Liver (tissue), 8 donors: ENCODE measurements at regions not wholly inside any gene's neighbourhood (a gene's known extent, or its start where the extent isn't known, plus 50 kb on each side); places are given as distances from the start of the nearest gene placed in this dataset.
"Not testable (repeated sequence)": the region's sequence is repeated elsewhere in the genome, so short reads cannot be mapped to it uniquely, and the experiment has no call there.

Experiments
- DNase-seq: peaks from one replicate; pipeline ENCODE4 v3.0.0-alpha.2; 2017; ENCODE audit warnings: low spot score
- H3K27ac ChIP-seq, 2 donors: one replicate each; pipeline ENCODE4 v1.7.0; 2013; ENCODE audit warnings: inconsistent platforms in 2 of 2, low read length in 2 of 2, control low read depth in 1 of 2, low read depth in 1 of 2, mild to moderate bottlenecking in 1 of 2
- H3K27me3 ChIP-seq, 4 donors: one replicate each; pipeline versions ENCODE4 v1.6.1 to v1.7.0; 2013; ENCODE audit warnings: low read length in 3 of 4, inconsistent platforms in 1 of 4, mild to moderate bottlenecking in 1 of 4, moderate library complexity in 1 of 4; ENCODE audit not compliant: control insufficient read depth in 4 of 4, insufficient read depth in 4 of 4
- H3K36me3 ChIP-seq, 4 donors: one replicate each; pipeline versions ENCODE4 v1.6.1 to v1.7.0; 2013; ENCODE audit warnings: low read length in 3 of 4, mild to moderate bottlenecking in 3 of 4, low read depth in 1 of 4, moderate library complexity in 1 of 4; ENCODE audit not compliant: control insufficient read depth in 4 of 4, insufficient read depth in 3 of 4
- H3K4me1 ChIP-seq, 4 donors: one replicate each; pipeline versions ENCODE4 v1.6.1 to v1.7.0; 2013; ENCODE audit warnings: low read length in 3 of 4, mild to moderate bottlenecking in 3 of 4, moderate library complexity in 1 of 4; ENCODE audit not compliant: control insufficient read depth in 4 of 4, insufficient read depth in 4 of 4
- H3K4me3 ChIP-seq, 3 donors: one replicate each; pipeline versions ENCODE4 v1.6.1 to v1.7.0; 2013; ENCODE audit warnings: low read length in 3 of 3, control low read depth in 1 of 3, low read depth in 1 of 3, mild to moderate bottlenecking in 1 of 3
- H3K9ac ChIP-seq, 2 donors: one replicate each; pipeline ENCODE4 v1.7.0; 2013; ENCODE audit warnings: low read length in 2 of 2, mild to moderate bottlenecking in 2 of 2, moderate library complexity in 2 of 2, control low read depth in 1 of 2, low read depth in 1 of 2
- H3K9me3 ChIP-seq, 4 donors: one replicate each; pipeline versions ENCODE4 v1.6.1 to v1.7.0; 2013; ENCODE audit warnings: low read length in 3 of 4; ENCODE audit not compliant: control insufficient read depth in 4 of 4
- ATF3 ChIP-seq: IDR thresholded peaks from 2 replicates; pipeline ENCODE4 v1.6.1; 2016; ENCODE audit warnings: antibody characterized with exemption
- CTCF ChIP-seq: fragments of 150-350 bp; IDR thresholded peaks from 2 replicates; pipeline ENCODE4 v1.5.1; 2017; ENCODE audit warnings: improper control_type of control experiment, low read depth, low read length; ENCODE audit not compliant: missing input control
- EGR1 ChIP-seq, 2 donors: IDR thresholded peaks; 2 replicates each; pipeline ENCODE4 v1.6.1; 2016 to 2018; ENCODE audit warnings: antibody characterized with exemption in 2 of 2, low read depth in 2 of 2
- FOXA1 ChIP-seq: IDR thresholded peaks from 2 replicates; pipeline ENCODE4 v1.6.1; 2016; ENCODE audit warnings: antibody characterized with exemption
- FOXA2 ChIP-seq: IDR thresholded peaks from 2 replicates; pipeline ENCODE4 v1.6.1; 2016; ENCODE audit warnings: antibody characterized with exemption
- GABPA ChIP-seq, 2 donors: IDR thresholded peaks in 1 of 2; conservative IDR thresholded peaks in 1 of 2; 2 replicates each; pipeline ENCODE4 v1.6.1; 2016; ENCODE audit warnings: antibody characterized with exemption in 2 of 2, mild to moderate bottlenecking in 1 of 2, moderate library complexity in 1 of 2
- HNF4A ChIP-seq, 2 donors: conservative IDR thresholded peaks; 2 replicates each; pipeline ENCODE4 v1.6.1; 2016; ENCODE audit warnings: antibody characterized with exemption in 2 of 2, mild to moderate bottlenecking in 2 of 2
- HNF4G ChIP-seq: IDR thresholded peaks from 2 replicates; pipeline ENCODE4 v1.6.1; 2016; ENCODE audit warnings: antibody characterized with exemption
- JUND ChIP-seq, 2 donors: IDR thresholded peaks; 2 replicates each; pipeline ENCODE4 v1.6.1; 2016; ENCODE audit warnings: antibody characterized with exemption in 2 of 2
- MAX ChIP-seq: IDR thresholded peaks from 2 replicates; pipeline ENCODE4 v1.6.1; 2016; ENCODE audit warnings: antibody characterized with exemption
- NR2F2 ChIP-seq: IDR thresholded peaks from 2 replicates; pipeline ENCODE4 v1.6.1; 2016; ENCODE audit warnings: antibody characterized with exemption
- RAD21 ChIP-seq, 2 donors: IDR thresholded peaks; 2 replicates each; pipeline ENCODE4 v1.6.1; 2016; ENCODE audit warnings: antibody characterized with exemption in 2 of 2, mild to moderate bottlenecking in 2 of 2
- REST ChIP-seq: IDR thresholded peaks from 2 replicates; pipeline ENCODE4 v1.6.1; 2016; ENCODE audit warnings: antibody characterized with exemption, mild to moderate bottlenecking
- RXRA ChIP-seq, 2 donors: IDR thresholded peaks; 2 replicates each; pipeline ENCODE4 v1.6.1; 2017 to 2018; ENCODE audit warnings: antibody characterized with exemption in 2 of 2, mild to moderate bottlenecking in 1 of 2
- SP1 ChIP-seq: IDR thresholded peaks from 2 replicates; pipeline ENCODE4 v1.6.1; 2018; ENCODE audit warnings: antibody characterized with exemption, mild to moderate bottlenecking
- TAF1 ChIP-seq: conservative IDR thresholded peaks from 2 replicates; pipeline ENCODE4 v1.6.1; 2016; ENCODE audit warnings: antibody characterized with exemption, mild to moderate bottlenecking
- YY1 ChIP-seq: IDR thresholded peaks from 2 replicates; pipeline ENCODE4 v1.6.1; 2016; ENCODE audit warnings: antibody characterized with exemption, mild to moderate bottlenecking
- ZBTB33 ChIP-seq: IDR thresholded peaks from 2 replicates; pipeline ENCODE4 v1.6.1; 2016; ENCODE audit warnings: antibody characterized with exemption
- WGBS: extraction: QIAGEN DNeasy Blood & Tissue Kit; methylation state at CpG from one replicate; pipeline ENCODE4 v1.1.7; 2013; 5-methylcytosine and 5-hydroxymethylcytosine counted together
- donor health status: healthy.
- donor health status: healthy.
- donor health status: healthy.
- donor health status: healthy.
- donor health status: healthy.

GRCh38 chr4:34973650-34974312, 1270.5 kb downstream of the ARAP2 start (continued):
- TF ChIP-seq RAD21 (IDR thresholded peaks at IDR 0.05) (no peak), FOXA2 (no peak), TAF1 (no peak), SP1 (no peak)

GRCh38 chr4:34974313-34974680, 1270.0 kb downstream of the ARAP2 start:
- Histone ChIP-seq H3K4me3 (no peak overlapping the region), H3K27ac (no peak overlapping the region), H3K9ac (no peak overlapping the region), H3K9me3 (no peaks in the 10 kb centered on the region), H3K36me3 (no peaks in the 10 kb centered on the region), H3K27me3 (no peaks in the 10 kb centered on the region), H3K4me1 (no peaks in the 10 kb centered on the region)
- TF ChIP-seq JUND (IDR thresholded peaks at IDR 0.05): no peak
- TF ChIP-seq CTCF: no peak
- TF ChIP-seq MAX: no peak
- no peak for TF ChIP-seq SP1
- TF ChIP-seq HNF4A (conservative IDR thresholded peaks at IDR 0.05): no peak
- no peak for TF ChIP-seq GABPA (IDR thresholded peaks at IDR 0.05 in 1 of 2, conservative IDR thresholded peaks at IDR 0.05 in 1 of 2)
- no peak for TF ChIP-seq RXRA (IDR thresholded peaks at IDR 0.05)
- TF ChIP-seq ZBTB33: no peak
- TF ChIP-seq FOXA2: no peak
- no peak for TF ChIP-seq EGR1 (IDR thresholded peaks at IDR 0.05; ENCODE audit: low read depth in 2 of 2)
- TF ChIP-seq ATF3: no peak
- TF ChIP-seq REST: no peak
- no peak for TF ChIP-seq NR2F2
- TF ChIP-seq RAD21 (IDR thresholded peaks at IDR 0.05): no peak
- TF ChIP-seq TAF1: no peak
- no peak for TF ChIP-seq YY1
- no peak for TF ChIP-seq HNF4G
- TF ChIP-seq FOXA1: no peak
- DNase-seq: no peak

- 90% methylated on average over 8 of the region's 8 CpGs for WGBS
- H3K4me3 ChIP-seq, H3K9me3 ChIP-seq, H3K27me3 ChIP-seq, H3K27ac ChIP-seq, H3K36me3 ChIP-seq, H3K4me1 ChIP-seq, DNase-seq, H3K9ac ChIP-seq: not testable (repeated sequence)
These were observed 1223.1 kb downstream of the ARAP2 start for GRCh38 chr4:35021222-35021621.
